Choroid plexus epithelial cell (primary cell): ENCODE measurements at regions not wholly inside any gene's neighbourhood (a gene's known extent, or its start where the extent isn't known, plus 50 kb on each side); places are given as distances from the start of the nearest gene placed in this dataset.

Source experiments
- DNase-seq: peaks from one replicate; pipeline ENCODE4 v3.0.0-alpha.2; 2010; ENCODE audit warnings: low read depth
- H3K4me3 ChIP-seq: 2 replicates; pipeline ENCODE4 v1.5.1; 2011; ENCODE audit warnings: low read depth, mild to moderate bottlenecking, control low read depth, low read length, moderate library complexity
- CTCF ChIP-seq: conservative IDR thresholded peaks from 2 replicates; pipeline ENCODE4 v1.5.1; 2011; ENCODE audit warnings: low read depth, mild to moderate bottlenecking, control low read depth, inconsistent platforms, low read length, moderate library complexity

- no peak for DNase-seq
- TF ChIP-seq CTCF: no peak
- no peak overlapping the region for H3K4me3 ChIP-seq
These were observed 537.1 kb downstream of the INSC start for GRCh38 chr11:15651816-15652215.

- no peak for TF ChIP-seq CTCF
- DNase-seq: no peak
- H3K4me3 ChIP-seq: no peak overlapping the region
These were observed 538.5 kb downstream of the INSC start for GRCh38 chr11:15653191-15653710.

- no peak for DNase-seq
- no peak for TF ChIP-seq CTCF
- H3K4me3 ChIP-seq: no peak overlapping the region
These were observed 539.7 kb downstream of the INSC start for GRCh38 chr11:15654451-15654850.

GRCh38 chr11:15655552-15655951 is 540.8 kb downstream of the INSC start:
- no peak for DNase-seq
- no peak for TF ChIP-seq CTCF
- no peak overlapping the region for H3K4me3 ChIP-seq

- TF ChIP-seq CTCF: no peak
These were observed 542.5 kb downstream of the INSC start for GRCh38 chr11:15657264-15657663.

GRCh38 chr11:15660496-15660895 is 545.8 kb downstream of the INSC start:
- H3K4me3 ChIP-seq: no peak overlapping the region
- no peak for DNase-seq
- no peak for TF ChIP-seq CTCF

More at GRCh38 chr11:15657264-15657663, 542.5 kb downstream of the INSC start:
- no peak for DNase-seq
- no peak overlapping the region for H3K4me3 ChIP-seq

GRCh38 chr11:15662285-15662684 is 547.6 kb downstream of the INSC start:
- no peak for DNase-seq
- no peak for TF ChIP-seq CTCF
- H3K4me3 ChIP-seq: no peak overlapping the region
